CD14-positive monocyte (primary cell): ENCODE measurements at regions not wholly inside any gene's neighbourhood (a gene's known extent, or its start where the extent isn't known, plus 50 kb on each side); places are given as distances from the start of the nearest gene placed in this dataset.

Source experiments
- DNase-seq, 3 donors: peaks; one replicate each; pipeline ENCODE4 v3.0.0-alpha.2; 2011 to 2022
- H2AFZ ChIP-seq: 2 replicates; pipeline ENCODE4 v1.6.0; 2012; ENCODE audit warnings: mild to moderate bottlenecking, low read depth, low read length, inconsistent platforms; ENCODE audit not compliant: insufficient read depth, poor library complexity, severe bottlenecking
- H3K27ac ChIP-seq, 2 donors: 1 replicate in 1 of 2; 2 replicates in 1 of 2; pipeline ENCODE4 v1.5.1; 2012 to 2013; ENCODE audit warnings: low read length in 2 of 2, control low read depth in 1 of 2, inconsistent platforms in 1 of 2, low read depth in 1 of 2, mild to moderate bottlenecking in 1 of 2
- H3K27me3 ChIP-seq, 2 donors: one replicate each; pipeline versions ENCODE4 v1.6.0 to v1.6.1; 2011 to 2013; ENCODE audit warnings: low read length in 2 of 2; ENCODE audit not compliant: control insufficient read depth in 2 of 2, insufficient read depth in 2 of 2
- H3K36me3 ChIP-seq, 2 donors: replicated peaks in 1 of 2; 1 replicate in 1 of 2; 2 replicates in 1 of 2; pipeline versions ENCODE4 v1.5.1 to v1.6.1; 2012 to 2013; ENCODE audit warnings: low read length in 2 of 2, control low read depth in 1 of 2, inconsistent platforms in 1 of 2, mild to moderate bottlenecking in 1 of 2; ENCODE audit not compliant: insufficient read depth in 2 of 2, control insufficient read depth in 1 of 2
- H3K4me1 ChIP-seq, 2 donors: 1 replicate in 1 of 2; 2 replicates in 1 of 2; pipeline versions ENCODE4 v1.5.1 to v1.6.1; 2012 to 2013; ENCODE audit warnings: low read length in 2 of 2, control low read depth in 1 of 2, inconsistent platforms in 1 of 2, mild to moderate bottlenecking in 1 of 2, moderate library complexity in 1 of 2; ENCODE audit not compliant: insufficient read depth in 2 of 2, control insufficient read depth in 1 of 2
- H3K4me2 ChIP-seq: replicated peaks from 2 replicates; pipeline ENCODE3; 2012; ENCODE audit warnings: low read length, moderate library complexity, mild to moderate bottlenecking; ENCODE audit not compliant: poor library complexity, severe bottlenecking; ENCODE audit errors: extremely low read depth
- H3K4me3 ChIP-seq, 3 experiments: fragments of 200-600 bp in 1 of 3; sonication (generic) in 1 of 3; replicated peaks in 1 of 3; 1 replicate in 2 of 3; 2 replicates in 1 of 3; pipeline ENCODE4 v1.5.1; 2011 to 2013; ENCODE audit warnings: low read length in 3 of 3, mild to moderate bottlenecking in 3 of 3, control low read depth in 2 of 3, low read depth in 2 of 3, inconsistent platforms in 1 of 3, moderate library complexity in 1 of 3
- H3K79me2 ChIP-seq: 2 replicates; pipeline ENCODE4 v1.6.0; 2012; ENCODE audit warnings: mild to moderate bottlenecking, control low read depth, inconsistent platforms, low read length, moderate library complexity; ENCODE audit not compliant: insufficient read depth
- H3K9ac ChIP-seq: 2 replicates; pipeline ENCODE4 v1.6.0; 2017; ENCODE audit warnings: low read length, mild to moderate bottlenecking; ENCODE audit not compliant: insufficient read depth, poor library complexity, severe bottlenecking
- H3K9me3 ChIP-seq, 2 donors: replicated peaks in 1 of 2; 1 replicate in 1 of 2; 2 replicates in 1 of 2; pipeline versions ENCODE4 v1.5.1 to v1.6.1; 2012 to 2013; ENCODE audit warnings: low read length in 2 of 2, control low read depth in 1 of 2; ENCODE audit not compliant: control insufficient read depth in 1 of 2, insufficient read depth in 1 of 2
- H4K20me1 ChIP-seq: 2 replicates; pipeline ENCODE4 v1.6.0; 2012; ENCODE audit warnings: mild to moderate bottlenecking, low read length, control low read depth, moderate library complexity; ENCODE audit not compliant: insufficient read depth
- H3K27ac Mint-ChIP-seq, 7 donors: one replicate each; pipeline ENCODE4 v1.8.0; 2020; ENCODE audit warnings: mild to moderate bottlenecking in 7 of 7, mixed read lengths in 7 of 7, moderate library complexity in 6 of 7, inconsistent platforms in 2 of 7
- H3K27me3 Mint-ChIP-seq, 3 donors: one replicate each; pipeline ENCODE4 v1.8.0; 2021 to 2022; ENCODE audit warnings: low read depth in 3 of 3, mild to moderate bottlenecking in 3 of 3, mixed read lengths in 3 of 3, moderate library complexity in 3 of 3, inconsistent platforms in 1 of 3
- H3K36me3 Mint-ChIP-seq, 2 donors: one replicate each; pipeline ENCODE4 v1.8.0; 2020; ENCODE audit warnings: mixed read lengths in 2 of 2, inconsistent platforms in 1 of 2, mild to moderate bottlenecking in 1 of 2
- H3K4me1 Mint-ChIP-seq: one replicate; pipeline ENCODE4 v1.8.0; 2020; ENCODE audit warnings: mild to moderate bottlenecking, mixed read lengths
- H3K4me3 Mint-ChIP-seq, 2 donors: one replicate each; pipeline ENCODE4 v1.8.0; 2020; ENCODE audit warnings: mild to moderate bottlenecking in 2 of 2, mixed read lengths in 2 of 2, moderate library complexity in 1 of 2
- H3K9me3 Mint-ChIP-seq, 7 donors: one replicate each; pipeline ENCODE4 v1.8.0; 2020 to 2022; ENCODE audit warnings: mixed read lengths in 7 of 7, mild to moderate bottlenecking in 6 of 7, moderate library complexity in 6 of 7, inconsistent platforms in 2 of 7
- WGBS: methylation state at CpG from one replicate; pipeline ENCODE4 v1.1.5; 2013; ENCODE audit warnings: missing lambda C conversion rate; ENCODE audit not compliant: insufficient coverage; 5-methylcytosine and 5-hydroxymethylcytosine counted together
- intact Hi-C, 2 donors: fragments of 100-400 bp; cut with micrococcal nuclease; formaldehyde crosslinking; loops; one replicate each; pipeline versions ENCODE4 v1.15.0 to v1.15.1; 2023
- TF ChIP-seq, protein P1 (sequence below): fragments of 200-600 bp; IDR thresholded peaks from one replicate; pipeline ENCODE4 v1.8.0; 2022; ENCODE audit warnings: antibody characterized with exemption, mild to moderate bottlenecking

DNA sequence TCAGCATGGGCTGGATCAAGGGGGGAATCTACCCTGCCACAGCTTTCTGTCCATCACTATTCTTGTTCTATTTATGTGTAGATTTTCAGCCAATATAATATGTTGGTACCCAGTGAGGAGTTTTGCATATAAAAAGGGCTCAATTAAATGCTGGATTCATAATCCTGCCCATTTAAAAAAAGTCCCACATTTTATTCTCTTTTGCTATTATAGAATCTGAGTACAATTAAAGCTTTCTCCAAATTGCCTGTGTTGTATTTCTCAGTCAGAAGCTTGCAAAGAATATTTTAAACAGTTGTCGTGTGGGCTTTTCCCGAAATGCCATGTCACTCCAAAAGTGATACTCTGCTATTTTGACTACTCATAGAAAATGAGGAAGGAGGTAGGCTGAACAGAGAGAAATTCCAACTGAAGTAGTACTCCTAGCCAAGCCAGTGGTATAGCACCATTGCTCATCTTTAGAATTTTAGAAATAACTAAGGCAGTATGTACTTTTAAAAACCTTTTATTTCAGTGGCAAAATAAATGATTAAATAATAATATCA lies 108.3 kb upstream of the HDAC9 start:
- H3K4me3 ChIP-seq: peak overlapping the region in 1 of 3 experiments; percentile 5
- TF ChIP-seq, protein P1, sequence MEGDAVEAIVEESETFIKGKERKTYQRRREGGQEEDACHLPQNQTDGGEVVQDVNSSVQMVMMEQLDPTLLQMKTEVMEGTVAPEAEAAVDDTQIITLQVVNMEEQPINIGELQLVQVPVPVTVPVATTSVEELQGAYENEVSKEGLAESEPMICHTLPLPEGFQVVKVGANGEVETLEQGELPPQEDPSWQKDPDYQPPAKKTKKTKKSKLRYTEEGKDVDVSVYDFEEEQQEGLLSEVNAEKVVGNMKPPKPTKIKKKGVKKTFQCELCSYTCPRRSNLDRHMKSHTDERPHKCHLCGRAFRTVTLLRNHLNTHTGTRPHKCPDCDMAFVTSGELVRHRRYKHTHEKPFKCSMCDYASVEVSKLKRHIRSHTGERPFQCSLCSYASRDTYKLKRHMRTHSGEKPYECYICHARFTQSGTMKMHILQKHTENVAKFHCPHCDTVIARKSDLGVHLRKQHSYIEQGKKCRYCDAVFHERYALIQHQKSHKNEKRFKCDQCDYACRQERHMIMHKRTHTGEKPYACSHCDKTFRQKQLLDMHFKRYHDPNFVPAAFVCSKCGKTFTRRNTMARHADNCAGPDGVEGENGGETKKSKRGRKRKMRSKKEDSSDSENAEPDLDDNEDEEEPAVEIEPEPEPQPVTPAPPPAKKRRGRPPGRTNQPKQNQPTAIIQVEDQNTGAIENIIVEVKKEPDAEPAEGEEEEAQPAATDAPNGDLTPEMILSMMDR: no peak
- no peak overlapping the region for H2AFZ ChIP-seq
- H3K79me2 ChIP-seq: peaks cover 76% of the 10 kb centered on the region
- WGBS: no CpG with 5 or more reads among the region's 2 CpGs
- H3K36me3 ChIP-seq: no peaks in the 10 kb centered on the region
- H3K27ac ChIP-seq: no peak overlapping the region
- no peaks in the 10 kb centered on the region for H3K27me3 ChIP-seq
- peaks cover 58% of the 10 kb centered on the region for H3K4me1 Mint-ChIP-seq
- H3K27ac Mint-ChIP-seq: peak overlapping the region in 1 of 7 donors; percentile 40
- peak; percentile 25 to 77 (median 51) for DNase-seq
- peaks cover 44 to 53% of the 10 kb centered on the region in 2 donors for H3K4me1 ChIP-seq
- intact Hi-C loops: no loop called here
- peaks cover 12 to 13% of the 10 kb centered on the region in 2 donors for H3K36me3 Mint-ChIP-seq
- no peak overlapping the region for H3K4me3 Mint-ChIP-seq
- no peaks in the 10 kb centered on the region for H3K9me3 ChIP-seq
- peaks cover 0 to 2% (median 0%) of the 10 kb centered on the region in 3 donors for H3K27me3 Mint-ChIP-seq
- peaks cover 86% of the 10 kb centered on the region for H4K20me1 ChIP-seq
- H3K4me2 ChIP-seq: peak overlapping the region; percentile 17
- H3K9ac ChIP-seq: no peak overlapping the region
- H3K9me3 Mint-ChIP-seq: no peaks in the 10 kb centered on the region

DNA sequence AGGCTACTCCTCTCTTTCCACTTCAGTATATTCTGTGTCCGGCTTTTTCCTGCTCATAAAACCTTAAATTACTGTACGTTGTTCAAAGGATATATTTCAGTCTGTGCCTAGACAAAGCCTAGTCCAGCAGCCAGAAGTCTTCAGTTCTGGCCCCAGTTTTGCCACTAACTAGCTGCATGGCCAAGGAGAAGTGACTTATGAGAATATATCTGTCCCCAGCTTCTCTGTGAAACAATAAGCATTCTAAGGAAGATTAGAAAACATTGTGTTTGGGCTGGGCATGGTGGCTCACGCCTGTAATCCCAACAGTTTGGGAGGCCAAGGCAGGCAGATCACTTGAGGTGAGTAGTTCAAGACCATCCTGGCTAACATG lies 105.0 kb upstream of the HDAC9 start:
- peaks cover 95% of the 10 kb centered on the region for H4K20me1 ChIP-seq
- peak overlapping the region in 1 of 2 donors; percentile 61 for H3K4me3 Mint-ChIP-seq
- peak overlapping the region; percentile 4 for H2AFZ ChIP-seq
- peaks cover 0 to 5% of the 10 kb centered on the region in 2 donors for H3K36me3 Mint-ChIP-seq
- peak overlapping the region; percentile 29 to 69 for H3K27ac ChIP-seq
- H3K27ac Mint-ChIP-seq: peak overlapping the region; percentile 77 to 90 (median 87)
- H3K4me1 ChIP-seq: peaks cover 48 to 53% of the 10 kb centered on the region in 2 donors
- WGBS: 40% methylated on average over 1 of the region's 3 CpGs
- DNase-seq: no peak
- H3K4me2 ChIP-seq: peak overlapping the region; percentile 46
- H3K27me3 ChIP-seq: no peaks in the 10 kb centered on the region
- H3K27me3 Mint-ChIP-seq: peaks cover 0 to 2% (median 0%) of the 10 kb centered on the region in 3 donors
- peaks cover 62% of the 10 kb centered on the region for H3K4me1 Mint-ChIP-seq
- no peak overlapping the region for H3K9ac ChIP-seq
- TF ChIP-seq, protein P1: no peak
- intact Hi-C loops: no loop called here
- no peaks in the 10 kb centered on the region for H3K36me3 ChIP-seq
- H3K9me3 ChIP-seq: no peaks in the 10 kb centered on the region
- peaks cover 85% of the 10 kb centered on the region for H3K79me2 ChIP-seq
- H3K4me3 ChIP-seq: peak overlapping the region in 1 of 3 experiments; percentile 15
- H3K9me3 Mint-ChIP-seq: no peaks in the 10 kb centered on the region
